HepG2 (cell line): ENCODE measurements at regions not wholly inside any gene's neighbourhood (a gene's known extent, or its start where the extent isn't known, plus 50 kb on each side); places are given as distances from the start of the nearest gene placed in this dataset.

Experiments
- ATAC-seq: fragments of 200-7000 bp; cut with Tn5 transposase; 3 replicates; pipeline ENCODE4 v1.9.1; 2020; ENCODE audit warnings: mild to moderate bottlenecking, moderate library complexity
- BruUV-seq: library from RNA; stranded (reverse); fragments of 400-500 nt; replicated peaks from 2 replicates; lab custom pipeline; 2021; lab: Mats Ljungman, UMichigan
- CTCF ChIA-PET: fragments of 300-600 bp; formaldehyde crosslinking; extraction: SDS; loops from one replicate; lab custom pipeline; 2021; ENCODE audit warnings: low total read pairs, inconsistent platforms, low intra/inter-chr PET ratio; lab: Yijun Ruan, JAX
- POLR2A ChIA-PET: fragments of 350-600 bp; sonication (Branson Sonifier 250); formaldehyde crosslinking; loops from one replicate; lab custom pipeline; 2020; ENCODE audit warnings: antibody characterized with exemption, inconsistent platforms; lab: Yijun Ruan, JAX
- DNase-seq: peaks from one replicate; pipeline ENCODE4 v3.0.0-alpha.2; 2015; ENCODE audit warnings: low spot score
- FAIRE-seq: peaks from 3 replicates; lab custom pipeline; 2011; peaks lifted over from hg19 to GRCh38; lab: Jason Lieb, UNC
- H2AFZ ChIP-seq: one replicate; pipeline ENCODE4 v1.6.1; 2011; ENCODE audit warnings: low read length, inconsistent platforms
- H3K27ac ChIP-seq: fragments of 300-600 bp; 3 replicates; pipeline ENCODE4 v1.8.0; 2011; ENCODE audit warnings: mixed run types, mild to moderate bottlenecking, mixed read lengths, low read length, inconsistent platforms; ENCODE audit not compliant: insufficient read depth; ENCODE audit errors: extremely low read length
- H3K27me3 ChIP-seq, 2 experiments: fragments of 200-600 bp in 1 of 2; 2 replicates in 1 of 2; 3 replicates in 1 of 2; pipeline versions ENCODE4 v1.6.0 to v1.8.0; 2011; ENCODE audit warnings: low read length in 2 of 2, mild to moderate bottlenecking in 2 of 2, moderate library complexity in 2 of 2, inconsistent platforms in 1 of 2; ENCODE audit not compliant: insufficient read depth in 2 of 2, control insufficient read depth in 1 of 2
- H3K36me3 ChIP-seq, 2 experiments: fragments of 200-600 bp in 1 of 2; replicated peaks in 1 of 2; 2 replicates in 1 of 2; 3 replicates in 1 of 2; pipeline versions ENCODE4 v1.5.1 to v1.8.0; 2011; ENCODE audit warnings: low read length in 2 of 2, inconsistent platforms in 1 of 2; ENCODE audit not compliant: insufficient read depth in 2 of 2, control insufficient read depth in 1 of 2
- H3K4me1 ChIP-seq: 2 replicates; pipeline ENCODE4 v1.5.1; 2012; ENCODE audit warnings: low read length, inconsistent platforms; ENCODE audit not compliant: insufficient read depth
- H3K4me2 ChIP-seq: 2 replicates; pipeline ENCODE4 v1.6.0; 2011; ENCODE audit warnings: low read depth, low read length, inconsistent platforms
- H3K4me3 ChIP-seq, 3 experiments: fragments of 200-600 bp in 1 of 3; sonication (generic), shearing (Covaris generic) in 1 of 3; replicated peaks in 1 of 3; 2 replicates each; pipeline ENCODE4 v1.5.1; 2011 to 2016; ENCODE audit warnings: low read length in 3 of 3, inconsistent platforms in 2 of 3, low read depth in 2 of 3, mild to moderate bottlenecking in 2 of 3, control low read depth in 1 of 3, mixed read lengths in 1 of 3; ENCODE audit not compliant: insufficient read depth in 1 of 3
- H3K79me2 ChIP-seq: one replicate; pipeline ENCODE4 v1.6.1; 2011; ENCODE audit warnings: low read length, inconsistent platforms; ENCODE audit not compliant: insufficient read depth
- H3K9ac ChIP-seq: 2 replicates; pipeline ENCODE4 v1.6.0; 2011; ENCODE audit warnings: mild to moderate bottlenecking, low read depth, low read length, inconsistent platforms; ENCODE audit not compliant: insufficient read depth
- H3K9me3 ChIP-seq: 2 replicates; pipeline ENCODE4 v1.5.1; 2012; ENCODE audit warnings: mild to moderate bottlenecking, low read length
- H4K20me1 ChIP-seq: 2 replicates; pipeline ENCODE4 v1.6.0; 2011; ENCODE audit warnings: inconsistent platforms, mild to moderate bottlenecking, low read length, moderate library complexity; ENCODE audit not compliant: insufficient read depth
- AHR ChIP-seq: IDR thresholded peaks from 2 replicates; pipeline ENCODE4 v1.6.1; 2018; ENCODE audit warnings: missing genetic modification reagents, missing compliant biosample characterization
- CBX2 ChIP-seq, 2 experiments: fragments of 200-600 bp in 1 of 2; sonication (generic); formaldehyde crosslinking in 1 of 2; IDR thresholded peaks; 2 replicates each; pipeline versions ENCODE4 v1.7.0 to v1.8.1; 2018 to 2022; ENCODE audit warnings: low read depth in 2 of 2, low read length in 1 of 2, mild to moderate bottlenecking in 1 of 2, missing genetic modification reagents in 1 of 2
- GTF3A ChIP-seq: sonication (generic); formaldehyde crosslinking; conservative IDR thresholded peaks from 2 replicates; pipeline ENCODE4 v1.4.0; 2020; ENCODE audit warnings: mild to moderate bottlenecking, missing genetic modification reagents
- HIVEP1 ChIP-seq: sonication (generic); formaldehyde crosslinking; IDR thresholded peaks from 2 replicates; pipeline ENCODE4 v1.4.0; 2020; ENCODE audit warnings: mild to moderate bottlenecking, missing genetic modification reagents
- NFKB2 ChIP-seq: sonication (generic); formaldehyde crosslinking; IDR thresholded peaks from 2 replicates; pipeline ENCODE4 v1.4.0; 2020; ENCODE audit warnings: missing genetic modification reagents, borderline replicate concordance
- SP4 ChIP-seq: sonication (generic); formaldehyde crosslinking; IDR thresholded peaks from 2 replicates; pipeline ENCODE4 v1.8.1; 2023; ENCODE audit warnings: mild to moderate bottlenecking, missing genetic modification reagents
- ZBTB3 ChIP-seq: sonication (generic); formaldehyde crosslinking; IDR thresholded peaks from 2 replicates; pipeline ENCODE4 v1.4.0; 2020; ENCODE audit warnings: low read depth, mild to moderate bottlenecking, moderate library complexity, missing genetic modification reagents, borderline replicate concordance
- ZNF451 ChIP-seq: sonication (generic); formaldehyde crosslinking; IDR thresholded peaks from 2 replicates; pipeline ENCODE4 v1.5.0; 2020; ENCODE audit warnings: mild to moderate bottlenecking, missing genetic modification reagents
- ZNF558 ChIP-seq: sonication (generic); formaldehyde crosslinking; IDR thresholded peaks from 2 replicates; pipeline ENCODE4 v1.9.0; 2022; ENCODE audit warnings: mild to moderate bottlenecking, missing genetic modification reagents, borderline replicate concordance
- ZNF788 ChIP-seq: sonication (generic); formaldehyde crosslinking; IDR thresholded peaks from 2 replicates; pipeline ENCODE4 v1.5.0; 2020; ENCODE audit warnings: mild to moderate bottlenecking, missing genetic modification reagents, borderline replicate concordance
- WGBS: methylation state at CpG from one replicate; pipeline ENCODE4 v1.1.6; 2017; ENCODE audit warnings: low lambda C conversion rate; 5-methylcytosine and 5-hydroxymethylcytosine counted together
- in situ Hi-C: cut with HindIII; loops from 2 replicates; pipeline ENCODE4 v1.10.0; 2017; ENCODE audit warnings: low pct_unique_long_range_greater_than_20kb; ENCODE audit not compliant: extremely low pct_ligation_motif_present
- intact Hi-C: fragments of 100-400 bp; cut with micrococcal nuclease; formaldehyde crosslinking; loops from one replicate; pipeline ENCODE4 v1.10.0; 2022; ENCODE audit not compliant: unreplicated experiment
- TF ChIP-seq, protein P1 (sequence below): sonication (generic); formaldehyde crosslinking; IDR thresholded peaks from 2 replicates; pipeline ENCODE4 v1.4.0; 2020; ENCODE audit warnings: missing genetic modification reagents; ENCODE audit errors: not compliant biosample characterization
- TF ChIP-seq, protein P2 (sequence below): sonication (generic); formaldehyde crosslinking; IDR thresholded peaks from 2 replicates; pipeline ENCODE4 v1.5.1; 2020; ENCODE audit warnings: mild to moderate bottlenecking, missing genetic modification reagents, borderline replicate concordance
- TF ChIP-seq, protein P3 (sequence below): IDR thresholded peaks from 2 replicates; pipeline ENCODE4 v1.6.1; 2016
- TF ChIP-seq, protein P4 (sequence below): sonication (generic); formaldehyde crosslinking; IDR thresholded peaks from 2 replicates; pipeline ENCODE4 v1.4.0; 2020; ENCODE audit warnings: mild to moderate bottlenecking, low read depth, missing genetic modification reagents

DNA sequence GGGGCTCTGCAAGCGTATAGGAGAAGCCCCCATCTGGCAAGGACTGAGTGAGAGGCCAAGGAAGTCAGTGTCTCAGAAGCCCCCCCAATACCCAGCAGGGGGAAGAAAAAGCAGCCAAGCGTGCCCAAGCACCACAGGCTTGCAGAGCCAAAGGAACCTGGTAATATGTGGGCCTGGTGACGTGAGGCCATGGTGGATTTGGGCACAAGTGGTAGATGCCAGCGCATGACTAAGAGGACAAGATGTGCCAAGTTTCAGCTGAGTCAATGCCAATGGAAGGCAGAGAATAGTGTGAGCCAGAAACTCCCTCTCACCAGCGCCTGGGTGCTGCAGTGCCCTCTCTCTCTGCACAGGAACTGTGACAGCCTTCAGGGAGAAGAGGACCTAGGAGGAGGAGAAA is 110.0 kb downstream of the QRSL1 start:
- TF ChIP-seq, protein P1, sequence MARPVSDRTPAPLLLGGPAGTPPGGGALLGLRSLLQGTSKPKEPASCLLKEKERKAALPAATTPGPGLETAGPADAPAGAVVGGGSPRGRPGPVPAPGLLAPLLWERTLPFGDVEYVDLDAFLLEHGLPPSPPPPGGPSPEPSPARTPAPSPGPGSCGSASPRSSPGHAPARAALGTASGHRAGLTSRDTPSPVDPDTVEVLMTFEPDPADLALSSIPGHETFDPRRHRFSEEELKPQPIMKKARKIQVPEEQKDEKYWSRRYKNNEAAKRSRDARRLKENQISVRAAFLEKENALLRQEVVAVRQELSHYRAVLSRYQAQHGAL (CRISPR knock-in tag) = no peak
- TF ChIP-seq ZBTB3 (no peak), ZNF788 (CRISPR knock-in tag) (no peak), ZNF451 (CRISPR knock-in tag) (no peak), CBX2 (IDR thresholded peaks at IDR 0.05; ENCODE audit: low read depth, low read length) (no peak), CBX2 (CRISPR knock-in tag; IDR thresholded peaks at IDR 0.05; ENCODE audit: low read depth) (no peak), SP4 (CRISPR knock-in tag) (no peak), NFKB2 (no peak), ZNF558 (CRISPR knock-in tag) (no peak), GTF3A (CRISPR knock-in tag) (no peak), AHR (CRISPR knock-in tag) (no peak), HIVEP1 (no peak)
- TF ChIP-seq, protein P2, sequence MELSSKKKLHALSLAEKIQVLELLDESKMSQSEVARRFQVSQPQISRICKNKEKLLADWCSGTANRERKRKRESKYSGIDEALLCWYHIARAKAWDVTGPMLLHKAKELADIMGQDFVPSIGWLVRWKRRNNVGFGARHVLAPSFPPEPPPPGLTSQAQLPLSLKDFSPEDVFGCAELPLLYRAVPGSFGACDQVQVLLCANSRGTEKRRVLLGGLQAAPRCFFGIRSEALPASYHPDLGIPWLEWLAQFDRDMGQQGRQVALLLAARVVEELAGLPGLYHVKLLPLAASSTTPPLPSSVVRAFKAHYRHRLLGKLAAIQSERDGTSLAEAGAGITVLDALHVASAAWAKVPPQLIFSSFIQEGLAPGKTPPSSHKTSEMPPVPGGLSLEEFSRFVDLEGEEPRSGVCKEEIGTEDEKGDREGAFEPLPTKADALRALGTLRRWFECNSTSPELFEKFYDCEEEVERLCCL (CRISPR knock-in tag) = no peak
- TF ChIP-seq, protein P3, sequence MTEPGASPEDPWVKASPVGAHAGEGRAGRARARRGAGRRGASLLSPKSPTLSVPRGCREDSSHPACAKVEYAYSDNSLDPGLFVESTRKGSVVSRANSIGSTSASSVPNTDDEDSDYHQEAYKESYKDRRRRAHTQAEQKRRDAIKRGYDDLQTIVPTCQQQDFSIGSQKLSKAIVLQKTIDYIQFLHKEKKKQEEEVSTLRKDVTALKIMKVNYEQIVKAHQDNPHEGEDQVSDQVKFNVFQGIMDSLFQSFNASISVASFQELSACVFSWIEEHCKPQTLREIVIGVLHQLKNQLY (CRISPR knock-in tag) = no peak
- TF ChIP-seq, protein P4, sequence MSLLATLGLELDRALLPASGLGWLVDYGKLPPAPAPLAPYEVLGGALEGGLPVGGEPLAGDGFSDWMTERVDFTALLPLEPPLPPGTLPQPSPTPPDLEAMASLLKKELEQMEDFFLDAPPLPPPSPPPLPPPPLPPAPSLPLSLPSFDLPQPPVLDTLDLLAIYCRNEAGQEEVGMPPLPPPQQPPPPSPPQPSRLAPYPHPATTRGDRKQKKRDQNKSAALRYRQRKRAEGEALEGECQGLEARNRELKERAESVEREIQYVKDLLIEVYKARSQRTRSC = no peak
- Histone ChIP-seq H3K4me2 (no peak overlapping the region), H3K27ac (no peak overlapping the region), H3K36me3 (no peaks in the 10 kb centered on the region), H3K9me3 (peaks cover 11% of the 10 kb centered on the region), H4K20me1 (no peaks in the 10 kb centered on the region), H3K4me1 (peaks cover 16% of the 10 kb centered on the region), H3K79me2 (no peaks in the 10 kb centered on the region), H2AFZ (no peak overlapping the region), H3K4me3 (no peak overlapping the region), H3K27me3 (no peaks in the 10 kb centered on the region), H3K9ac (no peak overlapping the region)
- BruUV-seq = no TSS peak
- intact Hi-C loops (no loop called here), in situ Hi-C loops (no loop called here)
- DNase-seq (no peak), ATAC-seq (no peak), FAIRE-seq (no peak)
- ChIA-PET CTCF (no interaction called here), POLR2A (no interaction called here)
- WGBS = 76% methylated on average over 5 of the region's 5 CpGs
